SH-SY5Y (cell line): ENCODE measurements at regions not wholly inside any gene's neighbourhood (a gene's known extent, or its start where the extent isn't known, plus 50 kb on each side); places are given as distances from the start of the nearest gene placed in this dataset.

Experiments used
- GATA2 ChIP-seq: IDR thresholded peaks from 2 replicates; pipeline ENCODE4 v1.6.1; 2011; ENCODE audit warnings: mild to moderate bottlenecking, low read depth, low read length
- GATA3 ChIP-seq: IDR thresholded peaks from 2 replicates; pipeline ENCODE4 v1.6.1; 2011; ENCODE audit warnings: low read depth, mild to moderate bottlenecking, low read length, moderate library complexity

DNA sequence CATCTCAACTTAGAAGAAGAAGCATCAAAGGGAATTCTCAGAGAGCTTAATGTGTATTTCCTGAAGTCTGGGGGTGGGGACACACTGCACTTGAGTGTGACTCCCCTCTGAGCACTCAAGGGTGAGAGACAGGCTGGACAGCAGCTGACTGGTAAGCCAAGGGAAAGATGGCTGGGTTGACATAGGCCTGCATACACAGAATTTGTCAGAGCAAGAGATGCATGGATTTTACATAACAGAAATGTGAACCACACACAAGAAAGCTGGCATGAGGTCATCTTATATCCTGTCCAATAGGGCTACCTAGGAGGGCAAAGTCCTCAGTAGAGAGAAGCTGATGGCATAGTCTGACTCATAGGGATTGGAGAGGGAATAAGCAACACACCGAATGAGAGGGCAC lies 114.3 kb upstream of the EPB41L4A start:
- TF ChIP-seq GATA3 (no peak), GATA2 (no peak)
